HG02981 (cell line): ENCODE measurements at regions not wholly inside any gene's neighbourhood (a gene's known extent, or its start where the extent isn't known, plus 50 kb on each side); places are given as distances from the start of the nearest gene placed in this dataset.
"Not testable (repeated sequence)": the region's sequence is repeated elsewhere in the genome, so short reads cannot be mapped to it uniquely, and the experiment has no call there.

Source experiments
- ATAC-seq: cut with Tn5 transposase; IDR thresholded peaks from one replicate; pipeline ENCODE4 v1.9.1; 2021; ENCODE audit warnings: mild to moderate bottlenecking, moderate library complexity; ENCODE audit not compliant: unreplicated experiment

- ATAC-seq: no peak
Measured at GRCh38 chr2:219724628-219725027, 97.2 kb downstream of the SLC4A3 start.

- no peak for ATAC-seq
Measured at GRCh38 chr2:219726916-219727315, 99.5 kb downstream of the SLC4A3 start.

GRCh38 chr2:219727771-219728429 lies 100.5 kb downstream of the SLC4A3 start:
- no peak for ATAC-seq

- no peak for ATAC-seq
Measured at GRCh38 chr2:219728991-219729487, 101.6 kb downstream of the SLC4A3 start.

- ATAC-seq: no peak
Measured at GRCh38 chr2:219731173-219731572, 103.7 kb downstream of the SLC4A3 start.

- no peak for ATAC-seq
Measured at GRCh38 chr2:219733106-219733505, 105.7 kb downstream of the SLC4A3 start.

GRCh38 chr2:219733746-219734145 lies 106.3 kb downstream of the SLC4A3 start:
- no peak for ATAC-seq

GRCh38 chr2:219736209-219736608 lies 108.8 kb downstream of the SLC4A3 start:
- no peak for ATAC-seq

GRCh38 chr2:219737270-219737691 lies 109.9 kb downstream of the SLC4A3 start:
- ATAC-seq: no peak

GRCh38 chr2:219739066-219739465 lies 111.6 kb downstream of the SLC4A3 start:
- no peak for ATAC-seq

GRCh38 chr2:219739866-219740440 lies 112.5 kb downstream of the SLC4A3 start:
- ATAC-seq: no peak

GRCh38 chr2:219743548-219743947 lies 116.1 kb downstream of the SLC4A3 start:
- no peak for ATAC-seq

- no peak for ATAC-seq
Measured at GRCh38 chr2:219744066-219744465, 116.6 kb downstream of the SLC4A3 start.

- ATAC-seq: no peak
Measured at GRCh38 chr2:219744600-219744999, 117.2 kb downstream of the SLC4A3 start.

GRCh38 chr2:219747637-219748036 lies 120.2 kb downstream of the SLC4A3 start:
- no peak for ATAC-seq

- ATAC-seq: no peak
Measured at GRCh38 chr2:219748671-219749570, 121.5 kb downstream of the SLC4A3 start.

- not testable (repeated sequence) for ATAC-seq
Measured at GRCh38 chr2:219751121-219751520, 123.7 kb downstream of the SLC4A3 start.

GRCh38 chr2:219752726-219753125 lies 125.3 kb downstream of the SLC4A3 start:
- ATAC-seq: no peak

- ATAC-seq: no peak
Measured at GRCh38 chr2:219758907-219759680, 131.7 kb downstream of the SLC4A3 start.

- no peak for ATAC-seq
Measured at GRCh38 chr2:219759801-219760200, 132.4 kb downstream of the SLC4A3 start.
